Muscle of arm (tissue), 1 donor: ENCODE measurements at regions not wholly inside any gene's neighbourhood (a gene's known extent, or its start where the extent isn't known, plus 50 kb on each side); places are given as distances from the start of the nearest gene placed in this dataset.
A peak's percentile ranks its signal among the peaks of the same experiment; 100 is the strongest.
"Not testable (repeated sequence)": the region's sequence is repeated elsewhere in the genome, so short reads cannot be mapped to it uniquely, and the experiment has no call there.

Experiments used
- DNase-seq: peaks from one replicate; pipeline ENCODE4 v3.0.0-alpha.2; 2013

DNA sequence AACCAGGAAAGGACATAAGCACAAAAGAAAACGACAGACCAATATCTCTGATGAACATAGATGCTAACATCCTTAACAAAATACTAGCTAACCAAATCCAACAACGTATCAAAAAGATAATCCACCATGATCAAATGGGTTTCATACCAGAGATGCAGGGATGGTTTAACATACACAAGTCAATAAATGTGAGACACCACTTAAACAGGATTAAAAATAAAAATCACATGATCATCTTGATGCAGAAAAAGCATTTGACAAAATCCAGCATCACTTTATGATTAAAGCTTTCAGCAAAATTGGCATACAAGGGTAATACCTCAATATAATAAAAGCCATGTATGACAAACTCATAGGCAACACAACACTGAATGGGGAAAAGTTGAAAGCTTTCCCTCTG is 138.4 kb downstream of the ADCYAP1 start:
- not testable (repeated sequence) for DNase-seq

DNA sequence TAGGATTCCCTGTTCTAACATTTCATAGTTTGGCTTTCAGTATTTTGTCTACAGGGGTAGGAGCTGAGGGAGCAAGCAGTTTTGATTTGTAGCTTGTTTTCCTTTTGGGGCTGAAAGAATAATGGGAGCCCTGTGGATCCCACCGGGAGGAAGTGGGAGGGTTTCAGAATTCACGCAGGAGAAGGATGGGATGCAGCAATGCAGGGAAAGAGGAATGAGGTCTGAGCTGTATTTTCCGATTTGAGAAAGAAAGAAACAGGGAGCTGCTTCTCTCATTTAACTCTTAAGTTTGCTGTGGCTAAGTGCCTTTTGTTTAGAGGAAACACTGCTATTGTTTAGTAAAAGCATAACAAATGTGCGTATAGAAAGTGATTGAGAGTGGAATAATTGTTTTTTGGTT is 141.0 kb downstream of the ADCYAP1 start:
- peak; percentile 34 for DNase-seq

DNA sequence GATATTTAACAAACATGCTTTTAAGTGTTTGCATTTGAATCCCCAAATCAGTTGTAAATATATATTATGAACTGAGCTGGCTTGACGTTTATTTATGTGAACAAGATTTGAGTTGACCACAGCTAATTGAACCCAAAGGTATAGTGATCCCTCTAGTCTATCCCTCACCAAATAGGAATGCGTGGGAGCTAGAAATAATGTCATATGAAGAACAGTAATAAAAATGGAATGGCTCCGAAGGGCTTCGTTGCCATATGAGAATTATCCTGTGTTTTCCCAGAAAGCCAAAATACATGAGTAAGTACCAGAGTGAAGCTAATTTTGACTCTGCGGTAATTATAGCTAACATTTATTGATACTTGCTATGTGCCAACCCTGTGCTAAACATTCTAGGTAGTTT is 142.7 kb downstream of the ADCYAP1 start:
- no peak for DNase-seq

DNA sequence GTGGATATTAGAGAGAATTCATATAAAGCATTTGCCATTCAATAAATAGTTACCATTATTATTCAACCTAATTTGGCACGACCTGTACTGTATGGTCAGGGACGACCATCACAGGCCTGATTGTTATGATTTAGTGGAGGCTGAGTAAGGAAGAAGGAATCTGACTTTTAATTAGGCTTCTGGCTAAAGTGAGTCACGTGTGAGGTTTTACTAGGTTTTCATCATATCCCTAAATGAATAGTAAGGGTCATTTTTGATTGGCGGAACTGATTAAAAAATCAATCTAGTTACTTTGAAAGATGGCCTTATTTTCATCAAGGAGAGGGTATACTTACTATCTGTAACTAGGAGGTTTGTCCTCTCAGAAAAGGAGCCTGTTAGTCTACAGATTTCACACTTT is 143.4 kb downstream of the ADCYAP1 start:
- no peak for DNase-seq

DNA sequence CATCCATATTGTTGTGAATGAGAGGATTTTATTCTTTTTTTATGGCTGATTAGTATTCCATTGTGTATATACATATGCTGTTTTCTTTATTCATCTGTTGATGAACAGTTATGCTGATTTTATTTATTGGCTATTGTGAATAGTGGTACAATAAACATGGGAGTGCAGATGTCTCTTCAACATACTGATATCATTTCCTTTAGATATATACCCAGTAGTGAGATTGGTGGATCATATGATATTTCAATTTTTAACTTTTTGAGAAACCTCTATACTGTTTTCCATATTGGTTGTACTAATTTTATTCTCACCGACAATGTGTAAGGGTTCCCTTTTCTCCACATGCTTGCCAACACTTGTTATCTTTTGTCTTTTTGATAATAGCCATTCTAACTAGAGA is 144.5 kb downstream of the ADCYAP1 start:
- no peak for DNase-seq

DNA sequence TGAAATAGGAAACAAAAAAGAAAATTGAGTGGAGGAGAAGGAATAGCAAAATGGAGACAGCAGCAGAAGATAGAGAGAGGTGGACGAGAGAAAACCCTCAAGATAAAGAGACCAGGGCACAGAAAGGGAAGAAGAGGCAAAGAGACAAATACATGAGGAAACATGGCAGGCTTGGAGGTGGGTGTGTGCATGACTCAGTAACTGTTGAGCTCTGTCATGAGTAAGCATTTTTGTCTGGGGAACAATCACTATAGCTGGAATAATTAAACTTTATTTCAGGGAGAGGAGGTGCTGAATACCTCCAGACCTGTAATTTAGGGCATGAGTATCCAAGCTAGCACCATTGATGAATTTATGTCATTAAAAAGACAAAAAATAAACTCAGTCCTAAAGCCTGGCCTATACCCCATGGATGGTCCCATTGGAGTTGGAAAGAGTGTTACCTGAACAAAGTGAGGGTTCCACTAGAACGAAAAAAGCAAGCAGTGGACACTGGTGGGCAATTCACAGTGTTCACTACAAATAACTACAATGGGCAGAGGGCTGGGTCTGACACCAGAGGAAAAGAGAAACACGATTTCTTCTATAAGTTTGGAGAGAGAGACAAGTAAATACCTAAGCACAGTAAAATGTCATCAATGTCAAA is 145.5 kb downstream of the ADCYAP1 start:
- DNase-seq: no peak

DNA sequence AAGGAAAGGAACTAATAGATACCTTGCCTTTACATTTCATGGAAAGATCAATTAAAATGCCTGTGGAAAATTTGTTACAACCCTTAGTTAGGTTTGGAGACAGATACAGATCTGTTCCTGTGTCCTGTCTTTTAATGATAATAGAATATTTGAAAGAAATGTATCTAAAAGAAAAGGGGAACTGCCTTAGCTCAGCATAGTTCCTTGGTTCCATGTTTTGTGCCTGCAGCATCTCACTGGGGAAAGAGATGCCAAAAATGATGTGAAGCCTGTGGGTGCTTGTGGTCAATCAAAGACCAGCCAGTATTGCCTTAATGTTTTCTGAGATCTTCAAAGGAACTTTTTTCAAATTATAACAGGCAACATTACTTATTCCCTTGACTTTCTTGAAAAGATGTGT is 147.6 kb downstream of the ADCYAP1 start:
- no peak for DNase-seq

DNA sequence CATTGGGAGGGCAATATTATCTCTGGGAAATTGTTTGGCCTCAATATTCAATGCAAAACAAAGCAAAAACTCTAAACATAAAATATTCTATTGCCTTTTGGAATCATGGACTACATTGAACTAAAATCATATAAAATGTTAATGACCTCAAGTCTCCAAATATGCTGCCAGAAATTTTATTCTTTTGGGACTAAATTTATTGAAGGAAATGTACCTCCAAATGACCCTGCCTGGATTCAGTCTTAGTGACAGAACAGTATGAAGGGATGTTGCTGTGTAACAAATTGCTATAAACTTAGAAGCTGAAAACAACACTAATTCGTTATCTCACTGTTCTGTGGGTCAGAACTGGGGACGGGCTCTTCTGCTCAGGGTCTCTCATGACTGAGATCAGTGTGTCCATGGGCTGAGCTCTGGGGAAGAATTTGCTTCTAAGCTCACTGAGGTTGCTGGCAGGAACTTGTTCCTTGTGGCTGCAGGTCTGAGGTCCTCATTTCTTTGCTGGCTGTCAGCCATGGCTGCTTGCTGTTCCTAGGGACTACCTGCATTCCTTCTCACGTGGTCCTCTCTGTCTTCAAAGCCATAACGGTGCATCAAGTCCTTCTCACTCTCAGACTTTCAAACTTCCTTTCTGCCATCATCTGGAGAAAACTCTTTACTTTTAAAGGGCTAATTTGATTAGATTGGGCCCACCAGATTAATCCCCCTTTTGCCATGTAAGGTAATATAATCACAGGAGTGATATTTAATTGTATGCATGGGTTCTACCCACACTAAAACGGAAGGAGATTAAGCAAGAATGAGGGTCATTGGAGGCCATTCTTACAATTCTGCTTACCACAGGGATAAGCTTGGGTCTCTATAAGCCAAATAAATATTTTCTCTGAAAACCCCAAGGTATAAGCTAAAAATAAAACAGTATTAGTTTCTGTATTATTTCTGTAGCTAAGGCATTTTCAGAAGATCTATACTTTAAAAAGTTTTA is 149.0 kb downstream of the ADCYAP1 start:
- DNase-seq: peak; percentile 15

DNA sequence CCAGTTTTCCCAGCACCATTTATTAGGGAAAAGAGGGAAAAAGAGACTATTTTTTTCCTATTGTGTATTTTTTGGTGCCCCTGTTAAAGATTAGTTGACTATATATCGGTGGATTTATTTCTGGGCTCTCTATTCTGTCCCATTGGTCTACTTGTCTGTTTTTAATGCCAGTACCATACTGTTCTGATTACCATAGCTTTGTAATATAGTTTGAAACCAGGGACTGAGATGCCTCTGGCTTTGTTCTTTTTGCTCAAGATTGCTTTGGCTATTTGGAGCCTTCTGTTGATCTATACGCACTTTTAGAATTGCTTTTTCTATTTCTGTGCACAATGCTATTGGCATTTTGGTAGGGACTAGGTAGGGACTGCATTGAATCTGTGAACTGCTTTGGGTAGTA is 151.7 kb downstream of the ADCYAP1 start:
- no peak for DNase-seq

DNA sequence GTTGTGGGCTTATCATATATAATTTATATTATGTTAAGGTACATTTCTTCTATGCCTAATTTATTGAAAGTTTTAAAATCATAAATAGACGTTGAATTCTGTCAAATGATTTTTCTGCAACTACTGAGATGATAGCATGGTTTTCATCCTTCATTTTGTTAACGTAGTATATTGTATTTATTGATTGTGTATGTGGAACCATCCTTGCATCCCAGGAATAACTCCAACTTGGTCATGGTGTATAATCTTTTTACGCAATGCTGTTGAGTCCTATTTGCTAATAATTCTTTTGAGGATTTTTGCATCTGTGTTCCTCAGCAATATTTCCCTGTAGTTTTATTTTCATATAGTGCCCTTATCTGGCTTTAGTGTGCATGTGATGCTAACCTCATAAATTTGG is 152.7 kb downstream of the ADCYAP1 start:
- no peak for DNase-seq

DNA sequence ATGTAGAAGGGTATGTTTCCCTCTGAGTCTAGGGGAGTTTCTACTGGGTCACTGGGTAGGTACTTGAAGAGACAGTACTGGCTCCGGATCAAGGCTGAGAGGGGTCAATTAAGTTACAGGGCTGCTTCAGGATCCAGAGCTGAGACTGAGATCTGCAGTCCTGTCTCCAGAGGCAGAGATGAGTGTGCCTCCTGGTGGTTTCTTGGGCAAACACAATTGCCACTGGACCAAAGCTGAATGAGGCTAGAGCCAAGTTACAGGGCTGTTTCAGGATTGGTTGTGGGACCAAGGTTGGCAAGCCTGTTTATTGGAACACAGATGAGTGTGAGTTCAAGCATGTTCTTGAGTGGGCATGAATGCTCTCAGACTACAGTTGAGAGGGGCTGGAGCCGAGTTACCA is 157.9 kb downstream of the ADCYAP1 start:
- no peak for DNase-seq

DNA sequence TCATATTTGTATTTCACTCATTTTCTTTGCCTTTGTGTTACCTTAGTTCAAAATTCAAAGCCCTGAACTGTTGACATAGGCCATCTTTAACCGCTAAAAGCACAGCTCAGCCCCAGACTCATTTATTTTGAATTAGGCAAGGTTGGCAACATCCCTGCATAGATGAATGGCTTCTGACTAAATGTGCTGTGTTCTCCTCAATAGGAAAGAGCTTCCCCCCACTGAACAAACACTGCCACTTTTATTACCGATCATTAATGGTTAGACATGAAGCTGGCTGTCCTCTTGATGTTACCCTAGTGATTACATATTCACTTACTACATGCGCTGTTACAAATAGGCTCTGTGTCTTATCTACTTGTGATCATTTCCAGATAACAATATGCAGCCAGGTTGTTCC is 170.7 kb downstream of the ADCYAP1 start:
- DNase-seq: no peak

DNA sequence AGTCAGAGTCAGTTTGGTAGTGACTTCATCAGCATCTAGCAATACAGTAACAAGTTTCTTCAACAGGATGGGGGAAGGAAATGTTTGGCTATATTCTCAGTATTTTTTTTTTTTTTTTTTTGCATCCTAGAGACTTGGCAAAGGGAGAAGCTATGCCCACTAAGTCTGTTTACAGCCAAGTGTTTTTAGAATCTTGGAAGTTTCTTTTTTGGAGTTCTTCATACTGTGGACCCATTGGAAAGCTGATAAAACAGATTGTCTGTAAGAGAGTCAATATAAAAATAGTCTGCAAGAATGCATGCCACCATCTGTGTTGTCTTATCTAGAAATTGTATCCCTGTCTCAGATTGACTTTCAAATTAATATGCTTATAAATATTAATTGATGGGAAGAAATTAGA is 171.2 kb downstream of the ADCYAP1 start:
- DNase-seq: no peak

DNA sequence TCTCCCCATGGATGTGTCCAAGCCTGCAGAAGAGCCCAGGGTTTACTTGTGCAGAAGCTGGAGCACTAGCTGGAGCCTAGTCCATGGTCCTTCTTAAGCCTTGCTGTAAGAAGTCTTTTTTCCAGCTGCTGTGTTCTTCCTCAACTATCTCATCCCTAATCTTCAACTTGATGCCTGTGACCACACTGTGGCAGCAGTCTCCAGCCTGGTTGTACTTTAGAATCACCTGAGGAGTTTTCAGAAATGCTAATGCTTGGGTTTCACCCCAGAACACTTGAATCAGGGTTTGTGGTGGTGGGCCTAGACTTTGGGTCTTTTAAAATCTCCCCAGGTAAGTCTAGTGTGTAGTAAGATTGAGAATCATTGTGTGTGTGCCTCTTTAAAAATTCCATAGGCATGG is 173.6 kb downstream of the ADCYAP1 start:
- DNase-seq: no peak

DNA sequence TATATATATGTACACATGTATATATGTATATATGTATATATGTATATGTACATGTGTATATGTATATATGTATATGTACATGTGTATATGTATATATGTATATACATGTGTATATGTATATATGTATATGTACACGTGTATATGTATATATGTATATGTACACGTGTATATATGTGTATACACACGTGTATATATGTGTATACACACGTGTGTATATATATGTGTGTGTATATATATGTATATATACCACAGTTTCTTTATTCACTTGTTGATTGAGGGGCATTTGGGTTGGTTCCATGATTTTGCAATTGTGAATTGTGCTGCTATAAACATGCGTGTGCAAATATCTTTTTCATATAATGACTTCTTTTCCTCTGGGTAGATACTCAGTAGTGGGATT is 179.0 kb downstream of the ADCYAP1 start:
- DNase-seq: not testable (repeated sequence)

DNA sequence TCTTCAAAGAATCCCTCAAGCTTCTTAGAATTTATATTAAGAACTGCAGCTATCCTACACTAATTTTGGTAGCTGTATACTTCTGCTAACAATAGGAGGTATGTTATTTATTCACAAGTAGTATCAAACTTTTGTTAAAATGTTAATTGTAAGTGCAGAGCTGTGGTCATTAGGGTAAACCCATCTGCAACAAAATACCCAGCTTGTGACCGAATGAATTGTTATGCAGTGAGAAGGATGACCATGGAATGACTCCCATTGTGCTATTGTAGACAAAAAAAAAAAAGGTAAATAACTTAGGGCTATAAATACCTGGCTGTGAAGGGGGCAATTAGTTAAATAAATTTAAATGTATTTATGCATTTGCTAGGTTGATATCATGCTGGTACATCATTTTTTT is 186.1 kb downstream of the ADCYAP1 start:
- no peak for DNase-seq

DNA sequence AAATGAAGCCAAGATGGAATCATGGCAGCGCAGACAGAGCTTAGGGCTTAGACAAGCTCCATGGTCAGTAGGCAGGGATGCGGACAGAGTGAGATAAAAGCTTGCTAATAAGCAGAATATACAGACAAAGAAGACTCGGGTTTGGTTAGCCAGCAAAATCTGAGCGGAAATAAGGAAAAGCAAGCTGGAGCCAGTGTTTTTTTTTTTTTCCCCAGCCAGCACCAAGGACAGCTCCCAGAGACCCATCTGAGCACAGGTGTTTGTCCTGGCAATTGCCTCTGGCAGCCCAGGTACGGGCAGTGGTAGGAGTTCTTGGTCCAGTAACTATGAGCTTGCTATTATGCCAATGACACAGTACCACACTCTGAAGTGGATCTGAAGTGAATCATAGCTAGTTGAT is 187.6 kb downstream of the ADCYAP1 start:
- peak; percentile 8 for DNase-seq

DNA sequence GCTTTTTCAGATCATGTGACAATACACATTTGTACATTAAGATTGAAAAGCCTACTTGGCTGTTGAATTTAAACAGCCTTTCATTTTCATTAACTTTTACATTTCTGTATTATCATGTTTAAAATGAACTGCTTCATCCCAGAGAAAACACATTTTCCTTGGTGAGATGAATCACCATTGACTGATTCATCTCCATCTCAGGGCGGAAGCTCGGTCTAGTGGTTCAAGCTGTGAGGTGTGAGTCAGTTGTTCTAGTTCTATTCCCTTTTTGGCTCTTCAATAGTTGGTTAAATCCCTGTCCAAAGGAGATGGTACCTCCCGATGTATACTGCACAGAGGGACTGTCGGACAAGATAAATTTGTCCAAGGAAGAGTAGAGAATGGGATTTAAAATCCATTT is 189.7 kb downstream of the ADCYAP1 start:
- no peak for DNase-seq

DNA sequence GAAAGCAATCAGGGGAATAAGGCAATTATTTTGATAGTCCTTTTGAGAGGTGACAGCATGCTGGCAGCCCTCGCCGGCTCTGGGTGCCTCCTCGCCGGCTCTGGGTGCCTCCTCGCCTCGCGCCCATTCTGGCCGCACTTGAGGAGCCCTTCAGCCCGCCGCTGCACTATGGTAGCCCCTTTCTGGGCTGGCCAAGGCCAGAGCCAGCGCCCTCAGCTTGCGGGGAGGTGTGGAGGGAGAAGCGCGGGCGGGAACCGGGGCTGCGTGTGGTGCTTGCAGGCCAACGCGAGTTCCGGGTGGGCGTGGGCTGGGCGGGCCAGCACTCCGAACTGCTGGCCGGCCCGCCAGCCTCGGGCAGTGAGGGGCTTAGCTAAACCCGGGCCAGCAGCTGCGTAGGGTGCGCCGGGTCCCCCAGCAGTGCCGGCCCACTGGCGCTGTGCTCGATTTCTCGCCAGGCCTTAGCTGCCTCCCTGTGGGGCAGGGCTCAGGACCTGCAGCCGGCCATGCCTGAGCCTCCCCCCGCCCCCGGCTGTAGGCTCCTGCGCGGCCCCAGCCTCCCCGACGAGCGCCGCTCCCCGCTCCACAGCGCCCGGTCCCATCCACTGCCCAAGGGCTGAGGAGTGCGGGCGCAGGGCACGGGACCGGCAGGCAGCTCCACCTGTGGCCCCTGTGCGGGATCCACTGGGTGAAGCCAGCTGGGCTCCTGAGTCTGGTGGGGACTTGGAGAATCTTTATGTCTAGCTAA is 193.5 kb downstream of the ADCYAP1 start:
- DNase-seq: not testable (repeated sequence)

DNA sequence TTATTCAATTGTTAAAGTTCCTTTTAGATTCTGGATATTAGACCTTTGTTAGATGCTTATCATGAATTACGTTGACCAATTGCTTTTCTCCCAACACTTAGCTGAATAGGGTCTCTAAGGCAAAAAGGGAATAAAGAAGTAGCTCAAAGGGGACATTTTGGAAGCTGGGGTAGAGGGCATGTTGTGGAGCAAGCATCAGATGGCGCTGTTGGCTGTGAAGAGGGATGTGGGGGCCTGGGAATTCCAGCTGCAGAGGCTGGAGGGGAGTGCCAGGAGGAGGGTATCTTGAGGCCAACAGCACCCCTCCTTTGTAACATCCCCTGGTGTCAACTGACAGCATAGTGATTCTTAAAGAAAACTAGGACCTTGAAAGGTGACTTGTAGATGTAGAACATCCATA is 198.2 kb downstream of the ADCYAP1 start:
- no peak for DNase-seq

DNA sequence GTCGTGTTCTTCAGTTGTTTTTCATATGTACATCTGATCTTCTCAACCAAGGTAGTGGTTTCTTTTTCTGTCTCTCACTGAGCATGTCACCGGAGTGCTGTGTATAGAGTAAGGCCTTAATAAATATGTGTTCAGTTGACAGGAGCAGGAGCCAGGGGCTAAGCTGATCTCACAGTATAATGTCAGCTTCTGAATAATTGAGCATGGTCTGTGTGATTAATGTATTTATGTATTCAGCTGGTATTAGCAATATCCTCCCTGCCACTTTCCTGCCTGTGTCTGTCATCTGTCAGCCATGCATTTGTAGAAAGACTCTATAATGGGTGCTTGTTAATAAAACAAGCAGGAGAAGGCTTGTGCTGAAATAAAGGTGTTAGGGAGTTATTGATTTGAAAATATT is 198.9 kb downstream of the ADCYAP1 start:
- no peak for DNase-seq

DNA sequence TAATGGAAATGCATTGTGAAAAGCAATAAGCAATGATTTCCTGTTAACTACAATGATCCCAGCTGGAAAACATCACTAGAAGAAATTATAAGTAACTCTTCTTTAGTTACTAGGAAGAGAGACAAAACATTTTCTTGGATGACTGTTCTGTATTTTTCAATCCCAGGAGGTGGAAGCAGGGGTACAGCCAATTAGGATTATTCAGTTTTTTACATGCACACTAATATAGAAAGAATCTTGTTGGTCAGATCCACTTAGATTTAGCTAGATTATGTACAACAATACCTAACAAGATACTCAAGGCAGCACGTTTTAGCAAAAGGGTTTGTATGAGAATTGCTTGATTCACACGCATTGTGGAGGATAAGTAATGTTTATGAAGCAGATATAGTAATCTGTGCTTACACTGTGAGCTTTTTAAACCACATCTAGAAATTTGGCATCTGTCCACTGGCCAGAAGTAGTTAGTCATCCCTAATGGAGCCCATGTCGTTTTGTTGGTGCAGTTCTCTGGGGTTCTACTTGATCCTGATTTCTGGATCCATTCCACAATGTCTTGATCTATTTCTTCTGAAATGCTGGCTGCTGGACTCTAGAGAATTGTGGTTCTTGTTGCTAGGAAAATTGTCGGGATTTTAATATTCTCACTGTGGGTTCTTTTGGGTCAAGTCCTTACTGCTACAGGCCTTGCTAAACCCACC is 199.7 kb downstream of the ADCYAP1 start:
- peak; percentile 78 for DNase-seq
